ENCODE measurements at regions not wholly inside any gene's neighbourhood (a gene's known extent, or its start where the extent isn't known, plus 50 kb on each side); places are given as distances from the start of the nearest gene placed in this dataset.

GRCh38 chr11:116104498-116105174 lies 600.4 kb upstream of the CADM1 start (continued):
- TF ChIP-seq ZNF462 (CRISPR knock-in tag; IDR thresholded peaks at IDR 0.05) (no peak), ZNF114 (CRISPR knock-in tag; IDR thresholded peaks at IDR 0.05) (no peak), NANOG (IDR thresholded peaks at IDR 0.05; ENCODE audit: borderline replicate concordance) (no peak), REST (IDR thresholded peaks at IDR 0.05; ENCODE audit: unreplicated experiment) (no peak), STAT1 (IDR thresholded peaks at IDR 0.05; ENCODE audit: unreplicated experiment) (no peak), CTCF (conservative IDR thresholded peaks at IDR 0.05; ENCODE audit: low read depth in 2 of 2) (no peak), JUNB (IDR thresholded peaks at IDR 0.05; ENCODE audit: unreplicated experiment) (no peak)
